WTC11 (cell line): ENCODE measurements at regions not wholly inside any gene's neighbourhood (a gene's known extent, or its start where the extent isn't known, plus 50 kb on each side); places are given as distances from the start of the nearest gene placed in this dataset.
"Not testable (repeated sequence)": the region's sequence is repeated elsewhere in the genome, so short reads cannot be mapped to it uniquely, and the experiment has no call there.

Experiments used
- ATAC-seq: fragments of 200-7000 bp; cut with Tn5 transposase; 2 replicates; pipeline ENCODE4 v1.10.0; 2021; ENCODE audit warnings: mild to moderate bottlenecking, moderate library complexity
- CTCF ChIA-PET: fragments of 300-600 bp; sonication (Branson Sonifier 250); formaldehyde crosslinking; loops from one replicate; lab custom pipeline; 2021; ENCODE audit warnings: antibody characterized with exemption; lab: Charles Lee
- POLR2A ChIA-PET: fragments of 350-600 bp; sonication (Branson Sonifier 250); formaldehyde crosslinking; loops from one replicate; lab custom pipeline; 2021; ENCODE audit warnings: antibody characterized with exemption; lab: Charles Lee
- DNase-seq: peaks from one replicate; pipeline ENCODE4 v3.0.0; 2021; ENCODE audit warnings: low spot score
- H3K27ac Mint-ChIP-seq: 2 replicates; pipeline ENCODE4 v1.8.0; 2021; ENCODE audit warnings: mixed read lengths
- H3K27me3 Mint-ChIP-seq: 2 replicates; pipeline ENCODE4 v1.8.0; 2021; ENCODE audit warnings: low read depth, mild to moderate bottlenecking, moderate library complexity, mixed read lengths
- H3K36me3 Mint-ChIP-seq: 2 replicates; pipeline ENCODE4 v1.8.0; 2021; ENCODE audit warnings: mixed read lengths
- H3K4me1 Mint-ChIP-seq: 2 replicates; pipeline ENCODE4 v1.8.0; 2022; ENCODE audit warnings: mixed read lengths
- H3K4me3 Mint-ChIP-seq: 2 replicates; pipeline ENCODE4 v1.8.0; 2021; ENCODE audit warnings: mild to moderate bottlenecking, moderate library complexity, mixed read lengths
- H3K9me3 Mint-ChIP-seq: 2 replicates; pipeline ENCODE4 v1.8.0; 2021; ENCODE audit warnings: mixed read lengths
- ATF2 ChIP-seq: sonication (generic); formaldehyde crosslinking; IDR thresholded peaks from 2 replicates; pipeline ENCODE4 v1.8.1; 2022; ENCODE audit warnings: low read depth, missing genetic modification reagents, borderline replicate concordance
- CREM ChIP-seq: sonication (generic); formaldehyde crosslinking; IDR thresholded peaks from 2 replicates; pipeline ENCODE4 v1.8.1; 2022; ENCODE audit warnings: mild to moderate bottlenecking, missing genetic modification reagents, moderate library complexity
- E2F1 ChIP-seq: sonication (generic); formaldehyde crosslinking; IDR thresholded peaks from 2 replicates; pipeline ENCODE4 v1.8.0; 2022; ENCODE audit warnings: mild to moderate bottlenecking, missing genetic modification reagents
- EMX1 ChIP-seq: fragments of 250-450 bp; sonication (Bioruptor Pico); IDR thresholded peaks from 2 replicates; pipeline ENCODE4 v1.8.0; 2021; ENCODE audit warnings: mild to moderate bottlenecking
- FOXP4 ChIP-seq: sonication (generic); formaldehyde crosslinking; IDR thresholded peaks from 2 replicates; pipeline ENCODE4 v1.8.0; 2022; ENCODE audit warnings: mild to moderate bottlenecking, missing genetic modification reagents
- PRRX2 ChIP-seq: fragments of 250-450 bp; sonication (Bioruptor Pico); IDR thresholded peaks from 2 replicates; pipeline ENCODE4 v1.8.0; 2021; ENCODE audit warnings: mild to moderate bottlenecking
- RORB ChIP-seq: fragments of 250-450 bp; sonication (Bioruptor Pico); IDR thresholded peaks from 2 replicates; pipeline ENCODE4 v1.9.0; 2021; ENCODE audit warnings: mild to moderate bottlenecking
- ZNF317 ChIP-seq: sonication (generic); formaldehyde crosslinking; IDR thresholded peaks from 2 replicates; pipeline ENCODE4 v1.8.1; 2023; ENCODE audit warnings: low read depth, mild to moderate bottlenecking, moderate library complexity, missing genetic modification reagents, borderline replicate concordance
- ZNF532 ChIP-seq: fragments of 250-450 bp; sonication (Bioruptor Pico); IDR thresholded peaks from 2 replicates; pipeline ENCODE4 v1.9.0; 2021; ENCODE audit warnings: mild to moderate bottlenecking, borderline replicate concordance
- ZNF671 ChIP-seq: fragments of 250-450 bp; sonication (Bioruptor Pico); IDR thresholded peaks from 2 replicates; pipeline ENCODE4 v1.8.0; 2021; ENCODE audit warnings: mild to moderate bottlenecking
- TF ChIP-seq, protein P1 (sequence below): fragments of 200-600 bp; IDR thresholded peaks from 2 replicates; pipeline ENCODE4 v1.8.0; 2022; ENCODE audit warnings: antibody characterized with exemption
- TF ChIP-seq, protein P2 (sequence below): sonication (generic); formaldehyde crosslinking; IDR thresholded peaks from 2 replicates; pipeline ENCODE4 v1.8.1; 2023; ENCODE audit warnings: mild to moderate bottlenecking, missing genetic modification reagents, moderate library complexity

DNA sequence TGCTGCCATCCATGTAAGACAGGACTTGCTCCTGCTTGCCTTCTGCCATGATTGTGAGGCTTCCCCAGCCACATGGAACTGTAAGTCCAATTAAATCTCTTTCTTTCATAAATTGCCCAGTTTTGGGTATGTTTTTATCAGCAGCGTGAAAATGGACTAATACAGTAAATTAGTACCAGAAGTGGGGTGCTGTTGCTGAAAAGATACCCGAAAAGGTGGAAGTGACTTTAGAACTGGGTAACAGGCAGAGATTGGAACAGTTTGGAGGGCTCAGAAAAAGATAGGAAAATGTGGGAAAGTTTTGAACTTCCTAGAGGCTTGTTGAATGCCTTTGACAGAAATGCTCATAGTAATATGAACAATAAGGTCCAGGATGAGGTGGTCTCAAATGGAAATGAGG is 253.3 kb downstream of the YTHDC2 start:
- H3K4me1 Mint-ChIP-seq = peaks cover 14% of the 10 kb centered on the region
- peaks cover 32% of the 10 kb centered on the region for H3K36me3 Mint-ChIP-seq
- ATAC-seq, H3K27ac Mint-ChIP-seq, CTCF ChIA-PET, DNase-seq, POLR2A ChIA-PET, H3K27me3 Mint-ChIP-seq, H3K4me3 Mint-ChIP-seq: not testable (repeated sequence)
- H3K9me3 Mint-ChIP-seq = peaks cover 41% of the 10 kb centered on the region

- no peak for DNase-seq
- peak; percentile 87 for ATAC-seq
- H3K4me1 Mint-ChIP-seq = peaks cover 22% of the 10 kb centered on the region
Observed at GRCh38 chr5:113770648-113771047, 257.2 kb downstream of the YTHDC2 start.

More at GRCh38 chr5:113770648-113771047, 257.2 kb downstream of the YTHDC2 start:
- no peak overlapping the region for H3K4me3 Mint-ChIP-seq
- peaks cover 35% of the 10 kb centered on the region for H3K9me3 Mint-ChIP-seq
- peaks cover 28% of the 10 kb centered on the region for H3K36me3 Mint-ChIP-seq
- CTCF ChIA-PET = no interaction called here
- H3K27me3 Mint-ChIP-seq = peaks cover 2% of the 10 kb centered on the region; the same call in 1 of the 2 replicates
- POLR2A ChIA-PET = no interaction called here
- TF ChIP-seq, protein P1, sequence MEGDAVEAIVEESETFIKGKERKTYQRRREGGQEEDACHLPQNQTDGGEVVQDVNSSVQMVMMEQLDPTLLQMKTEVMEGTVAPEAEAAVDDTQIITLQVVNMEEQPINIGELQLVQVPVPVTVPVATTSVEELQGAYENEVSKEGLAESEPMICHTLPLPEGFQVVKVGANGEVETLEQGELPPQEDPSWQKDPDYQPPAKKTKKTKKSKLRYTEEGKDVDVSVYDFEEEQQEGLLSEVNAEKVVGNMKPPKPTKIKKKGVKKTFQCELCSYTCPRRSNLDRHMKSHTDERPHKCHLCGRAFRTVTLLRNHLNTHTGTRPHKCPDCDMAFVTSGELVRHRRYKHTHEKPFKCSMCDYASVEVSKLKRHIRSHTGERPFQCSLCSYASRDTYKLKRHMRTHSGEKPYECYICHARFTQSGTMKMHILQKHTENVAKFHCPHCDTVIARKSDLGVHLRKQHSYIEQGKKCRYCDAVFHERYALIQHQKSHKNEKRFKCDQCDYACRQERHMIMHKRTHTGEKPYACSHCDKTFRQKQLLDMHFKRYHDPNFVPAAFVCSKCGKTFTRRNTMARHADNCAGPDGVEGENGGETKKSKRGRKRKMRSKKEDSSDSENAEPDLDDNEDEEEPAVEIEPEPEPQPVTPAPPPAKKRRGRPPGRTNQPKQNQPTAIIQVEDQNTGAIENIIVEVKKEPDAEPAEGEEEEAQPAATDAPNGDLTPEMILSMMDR = no peak
- TF ChIP-seq ATF2 (CRISPR knock-in tag) (no peak), ZNF532 (CRISPR knock-in tag) (no peak), CREM (CRISPR knock-in tag) (no peak), EMX1 (no peak), FOXP4 (CRISPR knock-in tag) (no peak), PRRX2 (CRISPR knock-in tag) (no peak), ZNF317 (CRISPR knock-in tag) (no peak), ZNF671 (CRISPR knock-in tag) (no peak), E2F1 (CRISPR knock-in tag) (no peak), RORB (CRISPR knock-in tag) (no peak)
- TF ChIP-seq, protein P2, sequence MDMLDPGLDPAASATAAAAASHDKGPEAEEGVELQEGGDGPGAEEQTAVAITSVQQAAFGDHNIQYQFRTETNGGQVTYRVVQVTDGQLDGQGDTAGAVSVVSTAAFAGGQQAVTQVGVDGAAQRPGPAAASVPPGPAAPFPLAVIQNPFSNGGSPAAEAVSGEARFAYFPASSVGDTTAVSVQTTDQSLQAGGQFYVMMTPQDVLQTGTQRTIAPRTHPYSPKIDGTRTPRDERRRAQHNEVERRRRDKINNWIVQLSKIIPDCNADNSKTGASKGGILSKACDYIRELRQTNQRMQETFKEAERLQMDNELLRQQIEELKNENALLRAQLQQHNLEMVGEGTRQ (CRISPR knock-in tag) = no peak
- TF ChIP-seq, all 79 proteins: peak for 0
- no peak overlapping the region for H3K27ac Mint-ChIP-seq
